Osteocyte (in vitro differentiated cells): ENCODE measurements at regions not wholly inside any gene's neighbourhood (a gene's known extent, or its start where the extent isn't known, plus 50 kb on each side); places are given as distances from the start of the nearest gene placed in this dataset.

Experiments used
- DNase-seq: peaks from one replicate; pipeline ENCODE4 v3.0.0; 2021; ENCODE audit warnings: mixed read lengths; ENCODE audit not compliant: unreplicated experiment; ENCODE audit errors: extremely low spot score
- H3K27ac Mint-ChIP-seq: one replicate; pipeline ENCODE4 v1.8.0; 2021; ENCODE audit warnings: mild to moderate bottlenecking, mixed read lengths; ENCODE audit not compliant: unreplicated experiment
- H3K27me3 Mint-ChIP-seq: one replicate; pipeline ENCODE4 v1.8.0; 2021; ENCODE audit warnings: mixed read lengths; ENCODE audit not compliant: unreplicated experiment
- H3K36me3 Mint-ChIP-seq: one replicate; pipeline ENCODE4 v1.8.0; 2021; ENCODE audit warnings: mixed read lengths; ENCODE audit not compliant: unreplicated experiment
- H3K4me1 Mint-ChIP-seq: one replicate; pipeline ENCODE4 v1.8.0; 2021; ENCODE audit warnings: mixed read lengths; ENCODE audit not compliant: unreplicated experiment
- H3K4me3 Mint-ChIP-seq: one replicate; pipeline ENCODE4 v1.8.0; 2021; ENCODE audit warnings: mild to moderate bottlenecking, moderate library complexity, mixed read lengths; ENCODE audit not compliant: unreplicated experiment
- H3K9me3 Mint-ChIP-seq: one replicate; pipeline ENCODE4 v1.8.0; 2021; ENCODE audit warnings: mixed read lengths; ENCODE audit not compliant: unreplicated experiment
- TF ChIP-seq, protein P1 (sequence below): fragments of 200-600 bp; sonication (generic); IDR thresholded peaks from 2 replicates; pipeline ENCODE4 v1.5.0; 2021; ENCODE audit warnings: antibody characterized with exemption, mild to moderate bottlenecking, moderate library complexity

DNA sequence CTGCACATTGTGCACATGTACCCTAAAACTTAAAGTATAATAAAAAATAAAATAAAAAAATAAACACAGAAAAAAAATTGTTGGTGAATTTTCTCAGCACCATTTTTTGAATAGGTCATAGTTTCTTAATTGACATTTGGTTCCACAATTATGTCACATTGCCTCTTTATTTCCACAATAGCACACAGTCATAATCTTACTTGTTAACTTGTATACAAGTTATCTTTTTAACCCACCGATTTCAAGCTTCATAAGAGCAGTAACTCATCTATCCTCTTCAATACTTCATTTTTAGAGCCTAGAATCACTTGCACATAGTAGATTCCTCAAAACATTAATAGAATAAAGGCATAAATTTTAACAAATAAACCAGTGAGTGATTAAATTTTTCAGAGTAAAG is 1425.1 kb upstream of the LRRTM3 start:
- Mint-ChIP-seq H3K27ac (no peak overlapping the region), H3K4me3 (no peak overlapping the region), H3K27me3 (no peaks in the 10 kb centered on the region), H3K4me1 (no peaks in the 10 kb centered on the region), H3K36me3 (no peaks in the 10 kb centered on the region), H3K9me3 (peaks cover 3% of the 10 kb centered on the region)
- DNase-seq: no peak
- TF ChIP-seq, protein P1, sequence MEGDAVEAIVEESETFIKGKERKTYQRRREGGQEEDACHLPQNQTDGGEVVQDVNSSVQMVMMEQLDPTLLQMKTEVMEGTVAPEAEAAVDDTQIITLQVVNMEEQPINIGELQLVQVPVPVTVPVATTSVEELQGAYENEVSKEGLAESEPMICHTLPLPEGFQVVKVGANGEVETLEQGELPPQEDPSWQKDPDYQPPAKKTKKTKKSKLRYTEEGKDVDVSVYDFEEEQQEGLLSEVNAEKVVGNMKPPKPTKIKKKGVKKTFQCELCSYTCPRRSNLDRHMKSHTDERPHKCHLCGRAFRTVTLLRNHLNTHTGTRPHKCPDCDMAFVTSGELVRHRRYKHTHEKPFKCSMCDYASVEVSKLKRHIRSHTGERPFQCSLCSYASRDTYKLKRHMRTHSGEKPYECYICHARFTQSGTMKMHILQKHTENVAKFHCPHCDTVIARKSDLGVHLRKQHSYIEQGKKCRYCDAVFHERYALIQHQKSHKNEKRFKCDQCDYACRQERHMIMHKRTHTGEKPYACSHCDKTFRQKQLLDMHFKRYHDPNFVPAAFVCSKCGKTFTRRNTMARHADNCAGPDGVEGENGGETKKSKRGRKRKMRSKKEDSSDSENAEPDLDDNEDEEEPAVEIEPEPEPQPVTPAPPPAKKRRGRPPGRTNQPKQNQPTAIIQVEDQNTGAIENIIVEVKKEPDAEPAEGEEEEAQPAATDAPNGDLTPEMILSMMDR: no peak

DNA sequence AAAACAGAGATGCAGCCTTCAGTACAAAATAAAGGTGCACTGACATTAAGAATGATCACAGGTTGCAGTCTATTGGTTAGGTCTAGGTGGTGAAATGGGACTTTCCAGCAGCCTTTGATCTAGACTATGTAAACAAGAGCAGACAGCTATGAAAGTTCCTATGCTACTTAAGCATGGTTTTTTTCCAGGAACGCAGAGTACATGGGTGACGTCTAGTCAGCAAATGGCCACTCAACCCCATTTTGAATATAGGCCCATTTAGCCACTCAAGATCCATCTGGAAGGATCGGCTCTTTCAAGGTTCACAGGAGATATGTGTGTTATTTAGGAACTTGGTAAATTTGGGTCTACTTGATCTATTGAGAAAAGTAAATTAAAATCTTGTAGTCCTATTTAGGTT is 1424.6 kb upstream of the LRRTM3 start:
- H3K36me3 Mint-ChIP-seq: no peaks in the 10 kb centered on the region
- H3K9me3 Mint-ChIP-seq: peaks cover 3% of the 10 kb centered on the region
- no peak overlapping the region for H3K27ac Mint-ChIP-seq
- H3K4me1 Mint-ChIP-seq: no peaks in the 10 kb centered on the region
- no peak overlapping the region for H3K4me3 Mint-ChIP-seq
- H3K27me3 Mint-ChIP-seq: no peaks in the 10 kb centered on the region
- TF ChIP-seq, protein P1: no peak
- no peak for DNase-seq

DNA sequence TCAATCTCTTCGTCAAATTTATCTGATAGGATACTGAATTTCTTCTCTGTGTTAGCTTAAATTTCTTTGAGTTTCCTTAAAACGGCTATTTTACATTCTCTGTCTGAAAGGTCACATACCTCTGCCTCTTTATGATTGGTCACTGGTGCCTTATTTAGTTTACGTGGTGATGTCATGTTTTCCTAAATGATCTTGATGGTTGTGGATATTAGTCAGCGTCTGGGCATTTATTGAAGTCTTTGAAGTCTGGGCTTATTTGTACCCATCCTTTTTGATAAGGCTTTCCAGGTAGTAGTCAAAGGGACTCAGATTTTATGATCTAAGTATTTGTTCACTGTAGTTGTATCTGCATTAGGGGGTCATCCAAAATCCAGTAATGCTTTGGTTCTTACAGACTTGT is 1407.5 kb upstream of the LRRTM3 start:
- Mint-ChIP-seq H3K4me1 (no peaks in the 10 kb centered on the region), H3K9me3 (peaks cover 7% of the 10 kb centered on the region), H3K27ac (no peak overlapping the region), H3K36me3 (no peaks in the 10 kb centered on the region), H3K27me3 (no peaks in the 10 kb centered on the region), H3K4me3 (no peak overlapping the region)
- no peak for DNase-seq
- TF ChIP-seq, protein P1: no peak

DNA sequence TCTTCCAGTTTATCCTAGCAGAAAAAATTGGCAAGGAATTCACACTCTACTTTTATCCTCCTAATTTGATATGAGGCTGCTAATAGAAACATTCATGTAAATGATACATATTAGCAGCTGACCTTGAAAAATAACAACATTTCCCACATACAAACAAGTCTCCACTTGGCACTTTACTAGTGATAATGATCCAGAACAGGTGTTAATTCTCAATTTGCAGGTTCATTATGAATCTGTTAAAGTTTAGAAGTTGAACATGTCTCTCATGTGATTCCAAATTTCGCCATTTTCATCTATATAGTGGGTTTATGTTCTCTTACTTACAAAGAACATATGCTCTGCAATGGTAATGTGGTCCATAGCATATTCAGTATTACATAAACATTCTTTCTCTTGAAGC is 1396.8 kb upstream of the LRRTM3 start:
- Mint-ChIP-seq H3K36me3 (no peaks in the 10 kb centered on the region), H3K27me3 (peaks cover 2% of the 10 kb centered on the region), H3K4me3 (no peak overlapping the region), H3K27ac (no peak overlapping the region), H3K4me1 (no peaks in the 10 kb centered on the region), H3K9me3 (peaks cover 6% of the 10 kb centered on the region)
- no peak for DNase-seq
- TF ChIP-seq, protein P1: no peak

DNA sequence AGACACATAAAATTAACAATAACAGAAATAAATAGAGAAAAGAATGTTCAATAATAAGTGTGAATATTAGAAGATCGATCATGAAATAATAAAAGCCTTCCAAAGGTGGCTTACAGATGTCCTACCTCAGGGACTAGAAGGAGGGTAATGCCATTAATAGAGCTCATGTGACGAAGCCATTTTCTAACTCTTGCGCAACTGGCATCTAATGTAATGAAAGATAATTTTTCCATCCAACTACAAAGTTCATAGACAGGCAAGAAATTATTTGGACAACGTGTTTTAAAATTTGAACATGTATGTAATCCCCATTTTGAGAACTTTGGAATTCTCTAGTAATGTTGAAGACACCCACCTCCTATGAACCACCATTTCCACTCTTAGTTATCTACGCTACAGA is 1394.3 kb upstream of the LRRTM3 start:
- peaks cover 4% of the 10 kb centered on the region for H3K27me3 Mint-ChIP-seq
- H3K4me3 Mint-ChIP-seq: no peak overlapping the region
- no peak overlapping the region for H3K27ac Mint-ChIP-seq
- H3K36me3 Mint-ChIP-seq: no peaks in the 10 kb centered on the region
- DNase-seq: no peak
- peaks cover 2% of the 10 kb centered on the region for H3K9me3 Mint-ChIP-seq
- TF ChIP-seq, protein P1: no peak
- H3K4me1 Mint-ChIP-seq: no peaks in the 10 kb centered on the region
